ENCODE measurements at regions not wholly inside any gene's neighbourhood (a gene's known extent, or its start where the extent isn't known, plus 50 kb on each side); places are given as distances from the start of the nearest gene placed in this dataset.

DNA sequence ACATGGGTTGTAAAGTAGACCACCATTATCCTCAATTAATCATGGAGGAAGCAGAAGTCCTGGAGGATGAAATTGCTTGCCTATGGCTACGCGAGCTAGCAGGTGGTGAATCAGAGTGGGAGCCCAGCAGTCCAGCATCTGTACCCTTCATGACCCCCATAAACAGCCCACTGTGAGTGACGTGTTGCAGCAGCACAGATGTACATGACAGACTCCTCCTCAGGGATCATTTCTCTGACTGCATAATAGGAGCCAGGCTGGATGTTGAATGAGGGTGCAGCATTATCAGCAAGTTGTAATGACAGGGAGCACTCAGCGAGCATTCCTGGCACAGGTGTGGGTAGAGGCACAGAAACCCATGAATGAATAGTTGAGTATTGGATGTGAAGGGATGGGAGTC, 339.3 kb downstream of the MYCN start:
- Histone ChIP-seq H3T11ph (ENCODE audit: low read length) (no peak overlapping the region), H3K23ac (ENCODE audit: insufficient read length, low read depth, low read length) (no peak overlapping the region), H2AFZ (ENCODE audit: low read length) (no peak overlapping the region), H3K56ac (ENCODE audit: insufficient read length, low read depth, low read length) (no peak overlapping the region), H4K8ac (replicated peaks; ENCODE audit: insufficient read length, low read depth, low read length) (no peak overlapping the region), H3K14ac (ENCODE audit: insufficient read depth, low read length) (no peak overlapping the region), H4K20me1 (ENCODE audit: control insufficient read depth, insufficient read depth, insufficient read length) (no peaks in the 10 kb centered on the region), H4K91ac (ENCODE audit: insufficient read length, low read depth, low read length) (no peak overlapping the region), H3K18ac (ENCODE audit: insufficient read length, low read depth, low read length) (no peak overlapping the region), H2BK20ac (ENCODE audit: low read depth, low read length, poor library complexity, severe bottlenecking) (no peak overlapping the region), H3K4me2 (ENCODE audit: insufficient read depth, insufficient read length, low read length) (no peak overlapping the region), H3K79me1 (ENCODE audit: insufficient read depth, low read depth, low read length, poor library complexity, severe bottlenecking) (no peaks in the 10 kb centered on the region), H3K9me3 (ENCODE audit: control insufficient read depth, low read depth, low read length) (no peaks in the 10 kb centered on the region), H3K23me2 (ENCODE audit: insufficient read length, low read depth, low read length, poor library complexity, severe bottlenecking) (no peaks in the 10 kb centered on the region), H3K79me2 (ENCODE audit: insufficient read depth, low read length) (no peaks in the 10 kb centered on the region), H2BK5ac (ENCODE audit: insufficient read length, low read length) (no peak overlapping the region), H2AK5ac (ENCODE audit: insufficient read length, low read length) (no peak overlapping the region), H3K27me3 (ENCODE audit: insufficient read depth, low read length) (no peaks in the 10 kb centered on the region), H3K27ac (ENCODE audit: insufficient read length, low read depth, low read length) (no peak overlapping the region), H3K9ac (ENCODE audit: extremely low read depth, insufficient read length, low read length) (no peak overlapping the region), H4K5ac (ENCODE audit: insufficient read length, low read depth, low read length) (no peak overlapping the region), H2BK15ac (ENCODE audit: low read depth, low read length) (no peak overlapping the region), H2BK12ac (ENCODE audit: insufficient read length, low read depth, low read length) (no peak overlapping the region), H2BK120ac (ENCODE audit: low read depth, low read length, poor library complexity, severe bottlenecking) (no peak overlapping the region), H3K4me1 (ENCODE audit: insufficient read depth, low read length) (no peaks in the 10 kb centered on the region; the same call in 1 of the 2 replicates), H3K4ac (ENCODE audit: low read depth, low read length) (no peak overlapping the region)
- peaks cover 7 to 8% of the 10 kb centered on the region in 2 experiments for H3K4me1 Mint-ChIP-seq
- no peaks in the 10 kb centered on the region; a peak in 1 of 7 replicates for H3K36me3 Mint-ChIP-seq (ENCODE audit: insufficient read depth in 1 of 3, low read depth in 3 of 3)
- H3K4me3 Mint-ChIP-seq: no peak overlapping the region
- no peak overlapping the region for H3K27ac Mint-ChIP-seq
- no peaks in the 10 kb centered on the region; the same call in 1 of the 2 replicates for H3K27me3 Mint-ChIP-seq (ENCODE audit: low read depth)
- DNase-seq: no peak
- no CpG with 5 or more reads among the region's 4 CpGs for WGBS (ENCODE audit: extremely low coverage, insufficient read length, low lambda C conversion rate)
- TF ChIP-seq, protein P1, sequence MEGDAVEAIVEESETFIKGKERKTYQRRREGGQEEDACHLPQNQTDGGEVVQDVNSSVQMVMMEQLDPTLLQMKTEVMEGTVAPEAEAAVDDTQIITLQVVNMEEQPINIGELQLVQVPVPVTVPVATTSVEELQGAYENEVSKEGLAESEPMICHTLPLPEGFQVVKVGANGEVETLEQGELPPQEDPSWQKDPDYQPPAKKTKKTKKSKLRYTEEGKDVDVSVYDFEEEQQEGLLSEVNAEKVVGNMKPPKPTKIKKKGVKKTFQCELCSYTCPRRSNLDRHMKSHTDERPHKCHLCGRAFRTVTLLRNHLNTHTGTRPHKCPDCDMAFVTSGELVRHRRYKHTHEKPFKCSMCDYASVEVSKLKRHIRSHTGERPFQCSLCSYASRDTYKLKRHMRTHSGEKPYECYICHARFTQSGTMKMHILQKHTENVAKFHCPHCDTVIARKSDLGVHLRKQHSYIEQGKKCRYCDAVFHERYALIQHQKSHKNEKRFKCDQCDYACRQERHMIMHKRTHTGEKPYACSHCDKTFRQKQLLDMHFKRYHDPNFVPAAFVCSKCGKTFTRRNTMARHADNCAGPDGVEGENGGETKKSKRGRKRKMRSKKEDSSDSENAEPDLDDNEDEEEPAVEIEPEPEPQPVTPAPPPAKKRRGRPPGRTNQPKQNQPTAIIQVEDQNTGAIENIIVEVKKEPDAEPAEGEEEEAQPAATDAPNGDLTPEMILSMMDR (conservative IDR thresholded peaks at IDR 0.05): no peak
- no peaks in the 10 kb centered on the region for H3K9me3 Mint-ChIP-seq

Data from H9 (cell line).